GM12872 (cell line): ENCODE measurements at regions not wholly inside any gene's neighbourhood (a gene's known extent, or its start where the extent isn't known, plus 50 kb on each side); places are given as distances from the start of the nearest gene placed in this dataset.

ENCODE experiments used
- CTCF ChIP-seq: IDR thresholded peaks from 3 replicates; pipeline ENCODE4 v1.5.1; 2011; ENCODE audit warnings: low read depth, mild to moderate bottlenecking, low read length, moderate library complexity; ENCODE audit not compliant: insufficient read depth

DNA sequence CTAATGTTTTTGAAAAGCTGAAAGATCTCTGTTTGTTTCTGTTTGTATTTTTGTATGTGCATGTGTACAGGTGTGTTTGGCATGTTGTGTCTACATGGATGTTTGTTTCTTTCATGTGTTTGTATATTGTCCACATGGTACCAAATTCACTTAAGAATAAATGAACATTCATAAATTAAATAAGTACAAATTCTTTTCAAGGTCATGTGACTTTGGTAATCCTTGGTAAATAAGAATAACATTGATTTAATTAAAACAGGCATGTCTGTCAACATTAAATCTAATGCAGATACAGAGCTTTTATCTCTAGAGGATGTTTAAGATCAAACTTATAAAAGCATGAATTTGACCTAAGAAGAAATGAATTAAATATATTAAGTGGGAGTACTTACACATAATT, 219.8 kb upstream of the EPHA7 start:
- TF ChIP-seq CTCF = no peak

GRCh38 chr6:93624408-93624807, 205.0 kb upstream of the EPHA7 start:
- no peak for TF ChIP-seq CTCF

- no peak for TF ChIP-seq CTCF
These were observed 202.1 kb upstream of the EPHA7 start for GRCh38 chr6:93621442-93621841.

DNA sequence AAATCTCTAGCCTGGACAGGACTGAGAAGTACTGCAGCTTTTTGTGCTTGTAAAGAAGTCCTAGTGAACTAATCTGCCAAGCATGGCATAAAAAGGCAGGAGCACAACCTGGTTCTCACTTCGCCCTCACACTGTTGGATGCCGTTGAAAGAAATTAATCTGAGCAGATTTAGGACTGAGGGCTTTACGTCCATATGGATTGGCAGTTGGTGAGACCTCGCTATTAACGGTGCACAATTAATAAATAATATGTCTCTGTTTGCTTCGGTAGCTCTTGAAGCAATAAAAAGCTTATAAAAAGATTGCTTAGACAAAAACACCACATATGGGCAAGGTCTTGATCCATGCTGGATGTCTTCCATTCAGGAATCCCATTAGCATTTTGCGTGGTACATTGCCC, 185.6 kb upstream of the EPHA7 start:
- TF ChIP-seq CTCF = no peak

DNA sequence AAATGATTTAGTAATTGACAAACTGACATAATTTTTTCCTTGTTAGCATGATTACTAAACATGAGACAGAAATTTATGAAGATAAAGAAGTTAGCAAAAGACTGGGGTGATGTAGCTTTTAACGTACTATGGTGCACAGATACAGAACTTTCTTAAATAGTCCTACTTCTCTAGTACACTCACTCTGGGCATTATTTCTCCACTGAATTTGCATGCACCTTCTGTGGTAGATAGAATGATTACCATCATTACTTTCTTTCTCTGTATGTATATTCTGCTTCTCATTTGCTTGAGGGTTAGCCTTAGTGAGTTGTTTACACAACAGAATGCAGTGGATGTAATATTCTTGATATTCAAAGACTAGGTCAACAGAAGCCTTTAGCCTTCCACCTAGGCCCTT, 173.1 kb upstream of the EPHA7 start:
- TF ChIP-seq CTCF = no peak

- TF ChIP-seq CTCF = no peak
These were observed 166.9 kb upstream of the EPHA7 start for GRCh38 chr6:93586306-93586705.

DNA sequence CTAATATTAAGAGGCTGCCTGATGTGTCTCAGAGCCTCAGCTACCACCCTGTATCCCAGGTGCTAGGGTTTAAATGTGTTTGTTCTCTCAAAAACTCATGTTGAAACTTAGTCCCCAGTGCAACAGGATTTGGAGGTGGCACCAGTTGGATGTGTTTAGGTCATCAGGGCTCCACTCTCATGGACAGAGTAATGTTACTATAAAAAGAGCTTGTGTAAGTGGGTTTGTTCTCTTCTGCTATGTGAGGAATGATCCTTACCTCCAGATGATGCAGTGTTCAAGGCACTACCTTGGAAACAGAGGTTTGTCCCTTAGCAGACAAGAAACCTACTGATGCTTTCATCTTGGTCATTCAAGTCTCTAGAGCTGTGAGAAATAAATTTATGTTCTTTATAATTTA, 164.9 kb upstream of the EPHA7 start:
- TF ChIP-seq CTCF = no peak

GRCh38 chr6:93581371-93581770, 162.0 kb upstream of the EPHA7 start:
- no peak for TF ChIP-seq CTCF
